Retina (tissue), 1 donor: ENCODE measurements at regions not wholly inside any gene's neighbourhood (a gene's known extent, or its start where the extent isn't known, plus 50 kb on each side); places are given as distances from the start of the nearest gene placed in this dataset.
"Not testable (repeated sequence)": the region's sequence is repeated elsewhere in the genome, so short reads cannot be mapped to it uniquely, and the experiment has no call there.

Experiments
- DNase-seq: peaks from one replicate; pipeline ENCODE4 v3.0.0-alpha.2; 2016

- no peak for DNase-seq
These were observed 116.6 kb downstream of the BUB3 start for GRCh38 chr10:123270806-123271205.

GRCh38 chr10:123272171-123272570 is 118.0 kb downstream of the BUB3 start:
- no peak for DNase-seq

- peak; percentile 36 for DNase-seq
These were observed 120.3 kb downstream of the BUB3 start for GRCh38 chr10:123274306-123275135.

DNA sequence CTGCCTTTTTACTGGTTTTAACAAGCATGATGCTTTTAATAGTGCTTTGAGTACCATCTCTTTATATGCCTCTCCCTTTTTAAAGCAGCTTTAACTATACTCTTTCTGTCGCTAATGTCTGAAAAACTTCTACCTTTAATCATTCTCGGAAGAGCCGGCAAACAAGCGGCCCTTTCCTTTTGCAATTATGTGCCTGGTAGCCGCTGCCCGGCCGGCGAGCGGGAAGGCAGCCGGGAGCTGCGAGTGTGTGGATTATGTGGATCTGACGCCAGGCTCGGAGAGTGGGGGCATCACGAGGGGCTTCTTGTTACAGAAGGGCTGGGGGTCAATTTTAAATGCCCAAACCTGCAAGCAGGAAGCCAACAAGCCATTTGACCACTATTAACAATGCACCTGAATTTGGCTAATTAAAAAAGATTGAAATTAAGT is 120.9 kb downstream of the BUB3 start:
- peak; percentile 56 for DNase-seq

DNA sequence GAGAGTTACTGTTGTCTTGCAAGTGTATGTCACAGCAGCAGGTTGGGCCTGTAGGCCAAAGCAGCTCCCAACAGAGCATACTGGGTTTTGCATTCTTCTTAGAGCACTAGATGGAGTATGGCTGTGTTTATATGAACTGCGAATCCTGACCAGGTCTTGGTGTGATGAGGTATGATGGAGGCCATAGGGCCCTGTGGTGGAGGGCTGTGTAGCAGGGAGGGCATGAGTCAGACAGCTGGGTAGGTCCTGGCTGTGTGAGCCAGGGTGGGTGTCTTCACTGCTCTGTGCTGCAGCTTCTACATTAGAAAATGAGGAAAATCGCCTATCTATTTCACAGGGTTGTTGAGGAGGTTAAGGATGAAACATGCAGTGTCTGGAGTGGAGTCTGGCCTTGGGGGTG is 124.2 kb downstream of the BUB3 start:
- no peak for DNase-seq

DNA sequence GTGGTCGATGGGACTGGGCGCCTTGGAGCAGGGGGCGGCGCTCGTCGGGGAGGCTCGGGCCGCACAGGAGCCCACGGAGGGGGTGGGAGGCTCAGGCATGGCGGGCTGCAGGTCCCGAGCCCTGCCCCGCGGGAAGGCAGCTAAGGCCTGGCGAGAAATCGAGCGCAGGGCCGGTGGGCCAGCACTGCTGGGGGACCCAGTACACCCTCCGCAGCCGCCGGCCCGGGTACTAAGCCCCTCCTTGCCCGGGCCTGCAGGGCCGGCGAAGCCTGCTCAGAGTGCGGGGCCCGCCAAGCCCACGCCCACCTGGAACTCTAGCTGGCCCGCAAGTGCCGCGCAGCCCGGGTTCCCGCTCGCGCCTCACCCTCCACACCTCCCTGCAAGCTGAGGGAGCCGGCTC is 129.2 kb downstream of the BUB3 start:
- DNase-seq, result not testable (repeated sequence)

DNA sequence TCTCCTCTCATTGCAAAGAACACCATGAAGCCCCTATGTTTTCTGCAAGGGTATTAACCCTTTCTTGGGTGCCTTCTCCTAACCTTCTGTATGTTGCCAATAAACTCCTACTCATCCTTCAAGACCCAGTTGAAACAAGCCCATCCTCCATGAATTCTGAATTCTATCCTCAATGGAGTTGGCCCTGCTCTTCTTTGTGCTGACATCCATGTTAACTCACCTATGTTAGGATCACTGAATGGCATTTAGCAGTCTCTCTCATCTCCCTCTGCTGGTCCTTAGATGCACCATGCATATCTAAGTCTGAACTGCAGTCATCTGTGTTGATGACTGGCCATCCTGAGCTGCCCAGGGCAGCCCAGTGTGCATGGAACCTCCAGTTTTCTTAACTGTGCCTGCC is 129.8 kb downstream of the BUB3 start:
- no peak for DNase-seq

DNA sequence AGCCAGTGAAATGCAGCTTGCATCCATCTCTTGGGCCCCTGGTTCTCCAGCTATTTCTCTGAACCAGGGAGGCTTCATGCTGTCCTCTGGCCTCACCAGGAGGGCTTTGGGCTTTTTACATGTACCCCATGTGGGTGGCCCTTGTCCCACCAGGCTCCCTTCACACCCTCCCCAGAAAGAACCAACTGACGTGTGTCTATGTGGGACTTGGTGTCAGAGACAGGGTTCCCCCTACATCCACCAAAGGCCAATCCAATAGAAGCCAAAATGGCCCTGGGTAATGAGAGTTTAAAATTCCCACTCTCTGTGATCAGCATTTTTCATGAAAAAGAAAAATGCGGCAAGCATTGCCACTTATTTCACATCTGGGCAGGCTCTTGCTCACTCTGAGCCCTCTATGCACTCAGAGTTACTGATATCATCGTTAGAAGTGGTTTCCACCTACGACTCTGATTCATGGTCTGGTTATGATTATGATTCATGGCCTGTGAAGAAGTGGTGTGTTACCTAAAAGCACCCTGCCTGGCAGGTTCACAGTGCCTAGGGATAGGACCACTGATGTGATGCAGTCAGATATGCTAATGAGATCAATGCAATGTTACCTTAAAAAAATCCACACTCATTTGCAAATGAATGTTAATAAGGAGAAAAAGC is 133.5 kb downstream of the BUB3 start:
- DNase-seq, result no peak

DNA sequence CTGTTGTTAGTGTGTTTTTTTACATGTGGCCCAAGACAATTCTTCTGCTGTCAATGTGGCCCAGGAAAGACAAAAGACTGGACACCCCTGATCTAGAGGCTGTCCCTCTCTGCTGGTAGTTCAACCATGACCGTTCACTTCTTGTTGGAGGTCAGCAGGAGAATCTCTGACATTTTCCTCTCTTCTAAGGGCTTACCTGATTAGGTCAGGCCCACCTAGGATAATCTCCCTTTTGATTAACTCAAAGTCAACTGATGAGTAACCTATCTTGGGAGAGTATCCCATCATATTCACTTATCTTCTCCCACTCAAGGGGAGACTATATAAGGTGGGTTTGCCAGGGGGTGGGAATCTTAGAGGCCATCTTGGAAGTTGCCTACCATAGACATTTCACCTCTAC is 135.2 kb downstream of the BUB3 start:
- DNase-seq, result no peak

DNA sequence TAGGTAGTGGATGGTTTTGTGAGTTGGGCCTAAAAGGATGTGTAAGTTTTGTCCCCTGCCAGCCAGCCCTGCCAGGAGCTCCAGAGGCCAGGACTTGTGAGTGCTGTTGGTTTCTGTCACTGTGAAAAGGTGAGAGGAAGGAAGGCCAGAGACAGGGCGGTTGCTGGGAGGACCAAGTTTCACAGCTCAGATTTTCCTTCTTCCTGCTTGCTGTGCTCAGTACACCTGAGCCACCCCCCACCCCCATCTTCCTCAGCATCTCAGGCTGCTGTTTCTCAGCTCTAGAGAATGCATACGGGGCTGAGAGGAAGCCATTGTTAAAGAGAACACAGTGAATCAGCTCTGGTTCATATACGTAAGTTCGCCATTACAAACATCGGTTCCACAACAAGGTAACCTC is 139.9 kb downstream of the BUB3 start:
- no peak for DNase-seq

DNA sequence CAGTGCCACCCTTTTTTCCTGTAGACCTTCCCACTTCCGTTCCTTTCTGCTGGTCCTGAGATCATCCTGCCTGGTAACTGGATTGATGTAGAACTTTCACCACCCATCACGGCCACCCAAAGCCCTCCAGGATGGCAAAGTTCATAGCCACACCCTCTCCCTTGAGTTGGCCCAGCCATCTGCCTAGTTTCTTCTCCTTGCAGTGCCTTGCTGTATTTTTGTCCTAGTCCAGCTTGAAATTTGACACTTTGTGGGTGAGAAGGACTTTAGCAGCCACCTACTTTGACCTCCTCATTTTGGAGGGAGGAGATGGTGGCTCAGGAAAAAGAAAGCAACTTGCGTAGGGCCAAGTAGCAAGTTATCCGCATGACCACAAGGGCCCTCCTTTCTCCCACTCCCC is 140.7 kb downstream of the BUB3 start:
- DNase-seq, result no peak

DNA sequence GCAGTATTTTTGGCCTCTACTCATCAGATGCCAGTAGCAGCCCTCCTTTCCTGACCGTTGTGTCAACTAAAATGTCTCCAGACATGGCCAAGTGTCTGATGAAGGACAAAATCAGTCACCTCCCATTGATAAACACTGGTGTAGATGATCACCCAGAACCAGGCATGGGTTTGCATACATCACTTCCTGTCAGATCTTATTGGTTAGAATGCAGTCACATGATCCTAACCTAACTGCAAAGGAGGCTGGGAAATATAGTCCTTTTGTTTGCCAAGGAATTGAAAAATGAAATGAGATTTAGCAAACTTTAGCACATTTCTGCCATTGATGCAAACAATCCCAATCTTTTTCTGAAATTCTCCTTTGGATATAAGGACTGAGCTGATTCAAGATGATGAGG is 141.4 kb downstream of the BUB3 start:
- no peak for DNase-seq

DNA sequence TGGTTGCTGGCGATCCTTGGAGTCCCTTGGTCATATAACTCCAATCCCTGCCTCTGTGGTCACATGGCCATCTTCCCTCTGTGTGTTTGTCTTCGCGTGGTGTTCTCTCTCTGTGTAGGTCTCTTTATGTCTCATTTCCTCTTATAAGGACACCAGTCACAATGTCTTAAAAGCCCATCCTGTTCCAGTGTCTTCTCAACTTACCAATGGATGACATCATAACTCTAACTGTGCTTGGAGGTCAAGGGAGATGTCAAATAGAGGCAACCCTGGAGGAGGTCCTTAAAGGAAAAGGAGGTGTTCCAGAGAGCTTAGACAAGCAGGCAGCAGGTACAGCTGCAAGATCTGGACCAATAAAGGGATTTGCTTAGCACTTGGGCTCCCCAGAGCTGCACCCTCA is 143.0 kb downstream of the BUB3 start:
- DNase-seq, result no peak

DNA sequence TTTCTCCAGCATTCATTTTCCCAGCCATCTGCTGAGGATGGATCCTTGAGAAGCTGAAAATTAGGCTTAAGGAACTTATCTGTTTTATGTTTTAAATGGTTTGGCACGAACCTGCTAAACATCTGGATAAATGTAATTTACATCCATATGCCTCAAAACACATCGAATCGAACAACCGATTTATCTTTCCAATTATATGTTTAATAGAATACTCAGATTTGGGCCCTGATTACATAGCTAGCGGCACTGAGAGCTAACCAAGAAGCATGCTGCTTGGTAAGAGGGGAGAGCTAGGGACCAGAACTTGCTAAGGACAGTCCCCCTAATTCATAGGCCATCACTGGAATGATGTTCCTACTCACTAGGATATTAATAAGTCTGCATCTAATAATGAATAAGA is 144.4 kb downstream of the BUB3 start:
- DNase-seq, result no peak

GRCh38 chr10:123299598-123299997 is 145.4 kb downstream of the BUB3 start:
- DNase-seq, result no peak

GRCh38 chr10:123301077-123301857 is 147.1 kb downstream of the BUB3 start:
- DNase-seq, result peak; percentile 76

- DNase-seq, result no peak
These were observed 149.6 kb downstream of the BUB3 start for GRCh38 chr10:123303581-123304337.

- DNase-seq, result no peak
These were observed 151.5 kb downstream of the BUB3 start for GRCh38 chr10:123305671-123306070.

GRCh38 chr10:123306290-123306689 is 152.1 kb downstream of the BUB3 start:
- no peak for DNase-seq

- no peak for DNase-seq
These were observed 155.5 kb downstream of the BUB3 start for GRCh38 chr10:123309731-123310130.

DNA sequence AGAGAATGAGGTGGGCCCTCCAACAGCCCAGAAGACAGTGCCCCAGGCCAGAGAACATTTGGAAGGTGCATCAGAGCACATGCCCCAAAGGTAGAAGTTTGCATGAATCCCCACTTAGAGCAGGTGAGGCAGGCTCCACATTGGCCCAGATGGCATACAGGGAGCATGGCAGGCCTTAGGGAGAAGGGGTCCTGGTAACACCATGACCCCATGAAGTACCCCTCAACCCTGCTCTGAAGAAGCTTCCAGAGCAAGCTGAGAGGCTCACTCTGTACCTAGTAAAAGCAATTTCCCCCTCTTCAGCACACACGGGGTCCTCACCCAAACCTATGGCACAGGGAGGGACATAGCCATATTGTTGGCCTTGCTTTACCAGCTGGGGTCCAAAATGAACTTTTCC is 162.6 kb downstream of the BUB3 start:
- no peak for DNase-seq

GRCh38 chr10:123318516-123318915 is 164.3 kb downstream of the BUB3 start:
- DNase-seq, result no peak

DNA sequence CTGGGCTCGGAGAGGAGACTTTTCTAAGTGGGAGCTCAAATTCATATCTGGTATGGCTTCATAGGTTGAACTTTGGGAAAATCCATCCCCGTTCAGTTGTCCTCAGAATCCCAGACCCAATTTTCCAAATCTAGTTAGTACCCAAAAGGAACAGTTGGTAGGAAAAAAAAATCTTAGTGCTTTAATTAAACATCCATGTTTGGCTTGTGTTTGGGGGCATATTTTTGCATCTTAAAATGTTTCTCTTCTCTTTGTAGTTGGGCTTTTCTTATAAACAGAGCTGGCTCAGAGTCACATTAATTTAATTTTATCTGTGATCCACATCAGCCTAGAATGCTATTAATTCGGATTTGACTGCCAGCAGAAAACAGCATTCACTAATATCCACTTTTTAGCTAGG is 165.9 kb downstream of the BUB3 start:
- DNase-seq, result no peak
